Body of pancreas (tissue), 4 donors: ENCODE measurements at regions not wholly inside any gene's neighbourhood (a gene's known extent, or its start where the extent isn't known, plus 50 kb on each side); places are given as distances from the start of the nearest gene placed in this dataset.

Experiments used
- CTCF ChIP-seq, 7 experiments: fragments of 450-650 bp in 4 of 7; fragments of 200-600 bp in 3 of 7; sonication (generic) in 3 of 7; IDR thresholded peaks; one replicate each; pipeline ENCODE4 v1.5.1; 2016 to 2019; ENCODE audit warnings: antibody characterized with exemption in 7 of 7
- POLR2A ChIP-seq, 3 donors: fragments of 450-650 bp; IDR thresholded peaks; one replicate each; pipeline ENCODE4 v1.6.1; 2016; ENCODE audit warnings: antibody characterized with exemption in 3 of 3, mild to moderate bottlenecking in 2 of 3

- TF ChIP-seq CTCF (IDR thresholded peaks at IDR 0.05) (no peak), POLR2A (IDR thresholded peaks at IDR 0.05) (no peak)
These were observed 154.6 kb upstream of the IPO5 start for GRCh38 chr13:97798836-97799235.
